ENCODE measurements at regions not wholly inside any gene's neighbourhood (a gene's known extent, or its start where the extent isn't known, plus 50 kb on each side); places are given as distances from the start of the nearest gene placed in this dataset.
"Not testable (repeated sequence)": the region's sequence is repeated elsewhere in the genome, so short reads cannot be mapped to it uniquely, and the experiment has no call there.

GRCh38 chr20:11172881-11173280 lies 499.1 kb upstream of the JAG1 start:
- DNase-seq (ENCODE audit: low read depth in 3 of 3), result no peak

GRCh38 chr20:11173916-11174315 lies 500.1 kb upstream of the JAG1 start:
- DNase-seq (ENCODE audit: low read depth in 3 of 3), result no peak

GRCh38 chr20:11174861-11175260 lies 501.1 kb upstream of the JAG1 start:
- no peak for DNase-seq (ENCODE audit: low read depth in 3 of 3)

DNA sequence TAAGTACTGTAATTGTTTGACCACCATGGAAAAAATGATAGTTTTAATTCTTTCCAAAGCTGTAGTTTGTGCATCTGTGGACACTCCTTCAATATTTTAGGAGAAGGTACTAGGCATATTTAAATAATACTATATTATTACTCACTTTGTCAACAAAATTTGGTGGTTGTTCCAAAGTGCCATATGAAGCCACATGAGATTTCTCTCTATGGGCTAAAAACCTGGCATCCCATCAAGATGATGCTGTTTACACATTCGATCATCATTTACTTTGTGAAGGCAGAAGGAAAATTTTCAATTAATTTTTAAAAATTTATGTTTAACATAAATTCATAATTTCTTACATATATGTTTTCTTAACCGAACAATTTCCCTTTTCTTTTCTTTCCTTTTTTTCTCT lies 502.6 kb upstream of the JAG1 start:
- no peak for DNase-seq (ENCODE audit: low read depth in 3 of 3)

DNA sequence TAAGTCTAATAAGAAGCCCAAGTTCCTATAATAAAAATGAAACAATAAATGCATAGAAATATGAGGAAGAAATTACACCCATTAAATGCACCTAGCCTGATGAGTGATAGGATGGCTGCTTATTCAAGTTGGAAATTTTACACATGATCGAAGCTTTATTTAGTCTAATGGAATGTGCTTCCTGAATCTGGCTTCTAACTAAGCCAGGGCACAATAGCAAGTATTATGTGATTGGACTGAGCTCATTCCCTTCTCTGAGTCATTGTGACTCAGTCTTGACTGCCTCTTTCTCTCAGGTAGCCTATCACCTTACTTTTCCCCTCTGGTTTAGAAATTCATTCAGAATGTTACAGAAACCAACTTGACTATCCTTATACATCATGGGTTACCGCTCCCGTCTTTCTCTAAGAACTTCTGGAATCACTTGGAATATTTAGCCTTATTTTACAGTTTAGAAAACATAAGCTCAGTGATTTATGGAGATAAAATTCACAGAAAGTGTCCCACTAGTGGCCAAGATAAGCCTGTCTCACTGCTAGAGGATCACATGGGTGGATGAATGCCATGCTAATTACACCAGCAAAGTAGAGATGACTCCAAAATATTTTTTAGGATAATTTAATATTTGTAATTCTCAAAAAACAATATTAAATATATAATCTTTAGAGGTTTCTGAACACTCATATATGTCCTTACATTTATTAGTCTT lies 505.3 kb upstream of the JAG1 start:
- no peak for DNase-seq (ENCODE audit: low read depth in 3 of 3)

- no peak for DNase-seq (ENCODE audit: low read depth in 3 of 3)
Measured at GRCh38 chr20:11180186-11180585, 506.4 kb upstream of the JAG1 start.

DNA sequence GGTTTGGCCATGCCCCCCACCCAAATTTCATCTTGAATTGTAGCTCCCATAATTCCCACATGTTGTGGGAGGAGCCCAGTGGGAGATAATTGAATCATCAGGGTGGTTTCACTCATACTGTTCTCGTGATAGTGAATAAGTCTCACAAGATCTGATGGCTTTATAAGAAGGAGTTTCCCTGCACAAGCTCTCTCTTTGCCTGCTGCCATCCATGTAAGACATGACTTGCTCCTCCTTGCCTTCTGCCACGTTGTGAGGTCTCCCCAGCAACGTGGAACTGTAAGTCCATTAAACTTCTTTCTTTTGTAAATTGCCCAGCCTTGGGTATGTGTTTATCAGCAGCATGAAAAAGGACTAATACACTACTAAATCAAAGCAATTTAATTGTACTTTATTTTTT lies 507.3 kb upstream of the JAG1 start:
- DNase-seq (ENCODE audit: low read depth in 3 of 3), result not testable (repeated sequence)

DNA sequence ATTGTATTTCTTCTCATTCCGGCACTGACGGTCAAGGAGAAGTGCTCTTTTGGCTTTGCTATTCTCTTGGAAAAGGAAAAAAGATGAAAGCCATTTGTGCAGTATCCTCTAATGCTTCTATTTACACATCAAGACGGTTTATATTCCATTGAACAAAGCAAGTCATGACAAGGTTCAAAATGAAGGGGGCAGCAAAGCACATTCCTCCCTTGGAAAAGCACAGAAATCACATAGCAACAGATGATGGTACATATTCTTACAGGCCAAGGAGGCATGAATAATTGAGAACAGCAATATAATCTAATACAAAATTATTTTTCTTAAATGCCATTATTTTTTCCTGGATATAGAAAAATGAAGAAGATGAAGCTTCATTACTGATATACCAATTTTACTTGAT lies 508.2 kb upstream of the JAG1 start:
- DNase-seq (ENCODE audit: low read depth in 3 of 3), result no peak

GRCh38 chr20:11182720-11183119 lies 508.9 kb upstream of the JAG1 start:
- no peak for DNase-seq (ENCODE audit: low read depth in 3 of 3)

- DNase-seq (ENCODE audit: low read depth in 3 of 3), result no peak
Measured at GRCh38 chr20:11186301-11187008, 512.7 kb upstream of the JAG1 start.

- no peak for DNase-seq (ENCODE audit: low read depth in 3 of 3)
Measured at GRCh38 chr20:11188843-11189603, 515.2 kb upstream of the JAG1 start.

- no peak for DNase-seq (ENCODE audit: low read depth in 3 of 3)
Measured at GRCh38 chr20:11190741-11191140, 516.9 kb upstream of the JAG1 start.

DNA sequence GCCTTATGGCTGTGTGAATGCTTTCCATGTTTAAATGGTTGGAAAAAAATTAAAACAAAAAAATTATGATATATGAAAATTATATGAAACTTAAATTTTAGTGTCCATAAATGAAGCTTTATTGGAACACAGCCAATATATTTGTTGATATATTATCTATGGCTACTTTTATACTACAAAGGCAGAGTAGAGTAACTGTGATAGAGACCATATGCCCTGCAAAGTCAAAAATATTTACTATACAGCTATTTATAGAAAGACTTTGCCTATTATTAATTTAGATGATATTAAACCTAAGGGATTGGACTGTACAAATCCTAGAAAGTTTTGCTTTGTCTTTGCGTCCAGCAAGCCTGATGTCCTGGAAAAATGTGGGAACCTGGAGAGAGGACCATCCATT lies 518.3 kb upstream of the JAG1 start:
- DNase-seq (ENCODE audit: low read depth in 3 of 3), result no peak

GRCh38 chr20:11193241-11193640 lies 519.4 kb upstream of the JAG1 start:
- no peak for DNase-seq (ENCODE audit: low read depth in 3 of 3)

DNA sequence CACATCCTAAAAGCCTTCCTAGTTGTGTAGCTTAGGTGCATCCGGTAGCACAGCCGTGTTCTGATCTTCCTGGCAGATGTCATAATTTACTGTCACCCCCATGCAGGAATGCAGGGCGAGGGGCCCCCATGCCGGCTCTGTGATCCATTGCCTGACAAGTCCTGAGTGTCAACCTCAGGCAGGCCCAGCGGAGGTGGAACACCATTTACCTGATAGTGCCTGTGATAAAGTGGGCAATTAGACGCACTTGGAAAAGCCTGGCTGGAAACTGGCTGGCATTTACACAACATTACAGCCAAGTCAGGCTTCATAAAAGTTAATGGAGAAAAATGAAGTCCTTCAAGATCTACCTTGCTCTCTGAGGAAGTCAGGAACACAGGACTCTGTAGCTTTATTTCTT lies 521.4 kb upstream of the JAG1 start:
- DNase-seq (ENCODE audit: low read depth in 3 of 3), result no peak

- no peak for DNase-seq (ENCODE audit: low read depth in 3 of 3)
Measured at GRCh38 chr20:11195899-11196558, 522.2 kb upstream of the JAG1 start.

DNA sequence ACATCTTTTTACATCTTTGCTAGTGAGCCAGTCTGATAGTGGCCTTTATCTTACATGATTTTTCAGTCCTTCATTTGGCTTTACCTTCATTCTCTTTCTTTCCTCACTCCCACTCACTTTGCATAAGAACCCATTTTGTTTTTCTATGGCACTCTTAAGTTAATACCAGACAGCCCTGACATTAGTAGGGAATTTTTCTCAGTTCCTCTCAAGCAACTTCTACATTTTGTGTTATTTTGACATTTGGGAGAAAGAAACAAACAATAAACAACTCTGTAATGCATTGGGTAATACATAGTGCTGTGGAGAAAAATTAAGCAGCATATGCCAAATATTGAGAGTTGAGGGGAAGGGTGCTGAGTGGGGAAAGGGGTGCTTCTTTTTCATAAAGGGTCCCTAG lies 524.1 kb upstream of the JAG1 start:
- DNase-seq (ENCODE audit: low read depth in 3 of 3), result no peak

- DNase-seq (ENCODE audit: low read depth in 3 of 3), result no peak
Measured at GRCh38 chr20:11200423-11200822, 526.6 kb upstream of the JAG1 start.

GRCh38 chr20:11204926-11205768 lies 531.3 kb upstream of the JAG1 start:
- DNase-seq (ENCODE audit: low read depth in 3 of 3), result peak in 1 of 3 donors; percentile 2

DNA sequence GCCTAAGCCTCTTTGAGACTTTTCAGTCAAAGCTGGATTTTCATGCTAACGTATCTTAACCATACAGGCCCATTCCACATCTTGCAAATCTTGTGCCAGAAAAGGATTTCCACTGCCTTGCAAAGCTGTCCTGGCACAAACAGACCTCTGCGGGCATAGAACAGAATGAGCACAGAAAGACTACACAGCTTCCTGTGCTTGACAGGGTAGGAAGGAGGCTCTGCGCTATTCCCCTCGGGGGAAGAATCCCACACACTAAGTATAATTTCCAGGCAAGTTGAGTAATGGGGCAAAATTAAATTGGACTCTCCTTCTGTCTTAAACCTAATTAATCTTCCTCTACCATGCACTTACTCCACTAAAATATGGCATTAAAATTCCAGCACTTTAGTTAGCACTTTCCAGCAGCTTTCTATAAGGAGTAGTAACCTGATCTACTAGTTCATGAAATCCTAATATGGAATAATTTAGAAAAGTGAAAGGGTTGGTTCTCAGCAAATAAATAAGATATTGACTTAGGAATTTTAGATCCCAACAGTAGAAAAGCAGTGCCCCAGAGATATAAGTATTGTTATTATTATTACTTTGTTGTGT lies 532.1 kb upstream of the JAG1 start:
- DNase-seq (ENCODE audit: low read depth in 3 of 3), result no peak

Data from stimulated activated CD4-positive, alpha-beta T cell treated with anti-CD3 and anti-CD28 coated beads, TNF-alpha, amount 100 ng/mL, for 48 hours (primary cell).